ENCODE measurements at regions not wholly inside any gene's neighbourhood (a gene's known extent, or its start where the extent isn't known, plus 50 kb on each side); places are given as distances from the start of the nearest gene placed in this dataset.

DNA sequence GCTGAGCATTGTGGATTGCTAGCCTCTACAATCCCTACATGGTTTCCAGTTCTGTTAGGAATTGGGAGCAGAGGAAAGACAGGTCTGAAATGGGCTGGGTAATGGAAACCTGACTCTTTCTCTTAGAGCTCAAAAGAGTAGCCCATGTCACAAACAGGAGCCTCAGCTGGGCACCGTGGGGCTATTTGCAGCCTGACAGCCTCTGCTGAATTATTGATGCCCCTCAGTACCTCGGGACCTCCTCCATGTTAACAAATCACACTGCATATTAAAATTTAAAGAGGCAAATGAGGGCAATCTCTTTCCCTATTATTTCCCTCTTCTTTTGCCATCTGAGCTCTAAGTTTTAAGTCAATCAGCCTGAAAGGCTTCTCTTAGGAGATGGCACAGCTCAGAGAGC lies 157.1 kb downstream of the TSEN15 start:
- no peaks in the 10 kb centered on the region for H3K4me1 Mint-ChIP-seq (ENCODE audit: low read depth)
- no peak for DNase-seq
- no peaks in the 10 kb centered on the region for H3K36me3 Mint-ChIP-seq
- H3K27ac Mint-ChIP-seq, result no peak overlapping the region
- CTCF ChIA-PET, result no interaction called here
- peaks cover 4% of the 10 kb centered on the region for H3K27me3 Mint-ChIP-seq
- intact Hi-C loops (cut with micrococcal nuclease), result no loop called here
- no peak overlapping the region for H3K4me3 Mint-ChIP-seq
- POLR2A ChIA-PET, result no interaction called here
- no peaks in the 10 kb centered on the region for H3K9me3 Mint-ChIP-seq

DNA sequence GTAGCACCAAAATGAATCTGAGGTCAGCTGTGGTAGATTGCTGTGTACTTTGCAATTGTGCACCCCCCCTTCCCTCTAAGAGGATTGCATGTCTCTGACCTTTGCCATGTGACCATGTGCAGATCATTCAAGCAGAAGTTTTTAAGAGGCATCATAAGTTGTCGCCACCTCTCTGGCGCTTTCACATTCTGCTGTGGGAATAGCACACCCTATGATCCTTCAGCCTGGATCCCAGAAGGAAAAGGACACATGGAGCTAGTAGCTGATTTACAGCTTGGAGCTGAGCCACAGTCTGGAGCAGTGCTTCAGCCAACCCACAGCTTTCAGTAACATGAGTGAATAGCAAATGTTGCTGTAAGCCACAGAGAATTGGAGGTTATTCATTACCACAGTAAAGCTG lies 158.5 kb downstream of the TSEN15 start:
- ChIA-PET CTCF (no interaction called here), POLR2A (no interaction called here)
- peaks cover 8% of the 10 kb centered on the region for H3K27me3 Mint-ChIP-seq
- no peaks in the 10 kb centered on the region for H3K9me3 Mint-ChIP-seq
- DNase-seq, result no peak
- H3K4me3 Mint-ChIP-seq, result no peak overlapping the region
- H3K27ac Mint-ChIP-seq, result no peak overlapping the region
- H3K36me3 Mint-ChIP-seq, result no peaks in the 10 kb centered on the region
- H3K4me1 Mint-ChIP-seq (ENCODE audit: low read depth), result no peaks in the 10 kb centered on the region
- intact Hi-C loops (cut with micrococcal nuclease), result no loop called here

DNA sequence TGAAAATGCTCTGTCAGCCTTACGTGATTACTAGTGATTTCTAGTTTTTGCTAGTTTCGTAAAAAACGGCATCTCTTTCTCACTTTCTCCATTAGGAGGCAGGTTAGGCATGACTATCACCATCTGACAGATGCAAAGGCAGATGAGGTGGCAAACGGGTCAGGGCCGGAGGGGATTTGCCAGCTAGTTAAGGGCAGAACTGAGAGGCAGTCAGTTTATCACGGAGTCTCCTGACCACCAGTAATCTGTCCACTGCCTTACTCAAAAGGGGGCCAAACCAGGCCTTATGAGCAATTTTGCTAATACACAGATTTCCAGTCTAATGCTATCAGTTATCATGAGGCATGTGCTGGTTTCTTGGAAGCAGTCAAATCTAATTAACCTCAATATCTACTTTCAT lies 159.3 kb downstream of the TSEN15 start:
- H3K9me3 Mint-ChIP-seq, result no peaks in the 10 kb centered on the region
- intact Hi-C loops (cut with micrococcal nuclease), result no loop called here

DNA sequence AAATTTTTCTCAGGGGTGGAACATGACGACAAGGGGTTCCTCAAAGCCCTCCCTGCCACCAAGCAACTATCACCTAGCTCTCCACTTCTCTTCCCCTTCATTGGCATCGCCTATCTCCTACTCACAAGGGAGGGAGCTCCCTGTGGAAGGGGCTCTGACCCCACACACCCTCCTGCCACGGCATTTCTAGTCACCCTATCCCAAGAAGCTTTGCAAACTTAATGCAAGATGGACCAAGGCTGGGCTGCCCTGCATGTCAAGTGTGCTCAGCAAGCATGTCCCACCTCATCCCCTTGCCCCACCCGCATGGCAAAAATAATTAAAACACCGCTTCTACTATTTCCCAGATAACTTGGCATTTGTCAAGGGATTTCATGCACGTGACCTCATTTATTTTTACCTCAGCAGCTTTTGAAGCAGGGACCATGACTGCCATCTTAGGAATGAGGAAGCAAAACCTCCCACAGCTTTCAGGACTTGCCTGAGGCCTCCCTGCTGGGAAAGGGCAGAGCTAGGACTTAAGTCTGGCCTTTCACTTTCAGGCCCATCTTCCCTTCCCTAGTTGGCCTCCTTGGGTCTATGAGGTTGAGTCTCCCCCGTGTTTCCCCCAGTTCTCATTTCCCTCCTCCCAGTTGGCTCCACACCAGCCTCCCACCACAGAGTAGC lies 161.3 kb downstream of the TSEN15 start:
- DNase-seq, result no peak
- ChIA-PET CTCF (interaction anchor here (1.2 kb wide), 2 partner anchors 8 to 10 kb away, joined by 3 to 4 read pairs; no protein-coding TSS in a partner anchor), POLR2A (no interaction called here)
- H3K36me3 Mint-ChIP-seq, result no peaks in the 10 kb centered on the region
- H3K4me3 Mint-ChIP-seq, result no peak overlapping the region
- intact Hi-C loops (cut with micrococcal nuclease), result no loop called here
- no peaks in the 10 kb centered on the region for H3K4me1 Mint-ChIP-seq (ENCODE audit: low read depth)
- peaks cover 14% of the 10 kb centered on the region for H3K27me3 Mint-ChIP-seq
- H3K27ac Mint-ChIP-seq, result no peak overlapping the region
- no peaks in the 10 kb centered on the region for H3K9me3 Mint-ChIP-seq

More for the DNA sequence above, 159.3 kb downstream of the TSEN15 start:
- ChIA-PET CTCF (no interaction called here), POLR2A (no interaction called here)
- H3K27ac Mint-ChIP-seq, result no peak overlapping the region
- H3K4me1 Mint-ChIP-seq (ENCODE audit: low read depth), result no peaks in the 10 kb centered on the region
- H3K4me3 Mint-ChIP-seq, result no peak overlapping the region
- H3K27me3 Mint-ChIP-seq, result peaks cover 8% of the 10 kb centered on the region
- no peak for DNase-seq
- H3K36me3 Mint-ChIP-seq, result no peaks in the 10 kb centered on the region

DNA sequence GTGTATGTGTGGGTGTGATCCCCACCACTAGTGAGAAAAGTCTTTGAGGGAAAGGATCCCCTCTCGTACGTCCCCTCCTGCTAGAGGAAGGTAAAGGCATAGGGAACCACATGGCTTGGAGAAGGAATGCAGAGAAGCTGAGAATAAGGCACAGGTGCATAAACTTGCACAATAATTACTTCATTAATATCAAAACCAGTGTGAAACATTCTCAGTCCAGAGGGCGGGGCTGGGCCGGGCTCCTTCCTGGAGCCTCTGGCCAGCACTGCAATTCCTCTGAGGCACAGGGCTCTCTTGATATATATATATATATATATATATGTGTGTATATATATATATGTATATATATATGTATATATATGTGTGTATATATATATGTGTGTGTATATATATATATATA lies 162.6 kb downstream of the TSEN15 start:
- Mint-ChIP-seq H3K27ac (no peak overlapping the region), H3K4me3 (no peak overlapping the region), H3K36me3 (no peaks in the 10 kb centered on the region), H3K27me3 (peaks cover 10% of the 10 kb centered on the region), H3K9me3 (no peaks in the 10 kb centered on the region), H3K4me1 (ENCODE audit: low read depth) (no peaks in the 10 kb centered on the region)
- POLR2A ChIA-PET, result no interaction called here
- DNase-seq, result no peak
- intact Hi-C loops (cut with micrococcal nuclease), result no loop called here
- CTCF ChIA-PET, result no interaction called here

DNA sequence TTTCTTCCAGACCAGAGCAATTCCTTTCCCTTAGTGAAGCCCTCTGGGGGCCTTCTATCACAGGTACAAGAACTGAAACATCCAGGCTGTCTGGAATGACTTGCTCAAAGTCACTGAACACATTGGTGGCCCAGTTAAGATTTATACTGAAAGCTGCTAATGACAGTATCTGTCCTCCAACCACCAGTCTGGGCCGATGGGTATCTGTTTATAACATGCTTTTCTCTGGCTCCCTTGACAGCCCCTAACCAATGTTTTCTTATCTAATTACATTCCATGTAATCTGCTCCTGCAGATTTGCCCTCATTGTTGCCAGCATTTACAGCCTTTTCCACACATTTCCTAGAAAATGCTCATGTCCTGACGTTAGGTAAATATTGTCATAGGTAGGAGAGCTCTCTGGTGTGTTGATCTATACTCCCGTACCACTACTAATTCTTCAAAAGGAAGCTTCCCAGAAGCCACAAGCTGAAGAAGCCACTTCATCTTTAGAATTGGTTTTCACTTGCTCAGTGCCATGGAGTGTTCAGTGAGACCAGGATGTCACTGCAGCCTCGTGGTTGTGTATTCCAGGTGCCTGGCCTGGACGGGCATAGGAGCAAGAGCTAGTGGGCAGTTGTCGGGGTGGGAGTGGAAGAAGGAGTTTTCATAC lies 163.9 kb downstream of the TSEN15 start:
- no peaks in the 10 kb centered on the region for H3K4me1 Mint-ChIP-seq (ENCODE audit: low read depth)
- intact Hi-C loops (cut with micrococcal nuclease), result no loop called here
- H3K27me3 Mint-ChIP-seq, result peaks cover 10% of the 10 kb centered on the region
- DNase-seq, result no peak
- H3K9me3 Mint-ChIP-seq, result no peaks in the 10 kb centered on the region
- H3K36me3 Mint-ChIP-seq, result no peaks in the 10 kb centered on the region
- ChIA-PET POLR2A (no interaction called here), CTCF (interaction anchor here (0.6 kb wide), 1 partner anchor 134 kb away, joined by 5 read pairs; no protein-coding TSS in a partner anchor)
- H3K27ac Mint-ChIP-seq, result no peak overlapping the region
- no peak overlapping the region for H3K4me3 Mint-ChIP-seq

DNA sequence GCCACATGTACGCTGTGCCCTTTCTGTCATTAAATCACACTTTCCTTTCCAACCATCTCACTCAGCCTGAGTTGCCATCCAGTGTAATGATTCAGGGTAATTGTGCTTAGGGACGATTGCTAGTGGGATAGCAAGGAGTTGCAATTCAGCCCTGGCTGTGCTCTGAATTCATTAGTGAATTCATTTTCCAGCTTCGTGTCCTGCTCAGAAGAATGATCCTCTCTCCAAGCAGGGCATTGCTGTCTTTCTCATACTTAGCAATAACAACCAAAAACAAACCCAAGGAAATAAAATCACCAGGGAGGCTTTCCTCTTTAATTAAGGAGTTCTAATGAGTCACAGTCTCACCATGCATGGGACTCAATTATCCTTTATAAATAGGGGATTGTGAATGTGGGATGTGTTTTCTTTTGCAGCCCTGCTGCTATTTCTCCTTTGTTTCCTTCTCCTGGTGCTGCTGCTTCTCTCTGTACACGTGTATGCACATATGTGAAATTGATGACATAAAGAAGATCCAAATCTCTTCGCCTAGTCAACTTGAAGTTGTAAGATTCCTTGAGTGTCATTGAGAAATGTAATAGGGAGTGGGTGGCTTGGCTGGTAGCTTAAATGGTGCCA lies 167.0 kb downstream of the TSEN15 start:
- Mint-ChIP-seq H3K9me3 (no peaks in the 10 kb centered on the region), H3K27ac (no peak overlapping the region), H3K36me3 (no peaks in the 10 kb centered on the region), H3K4me3 (no peak overlapping the region), H3K4me1 (ENCODE audit: low read depth) (no peaks in the 10 kb centered on the region), H3K27me3 (peaks cover 10% of the 10 kb centered on the region)
- CTCF ChIA-PET, result interaction anchor here (0.7 to 1.1 kb wide), 2 partner anchors 159 to 847 kb away, joined by 3 read pairs; no protein-coding TSS in a partner anchor
- intact Hi-C loops (cut with micrococcal nuclease), result no loop called here
- no peak for DNase-seq
- POLR2A ChIA-PET, result no interaction called here

DNA sequence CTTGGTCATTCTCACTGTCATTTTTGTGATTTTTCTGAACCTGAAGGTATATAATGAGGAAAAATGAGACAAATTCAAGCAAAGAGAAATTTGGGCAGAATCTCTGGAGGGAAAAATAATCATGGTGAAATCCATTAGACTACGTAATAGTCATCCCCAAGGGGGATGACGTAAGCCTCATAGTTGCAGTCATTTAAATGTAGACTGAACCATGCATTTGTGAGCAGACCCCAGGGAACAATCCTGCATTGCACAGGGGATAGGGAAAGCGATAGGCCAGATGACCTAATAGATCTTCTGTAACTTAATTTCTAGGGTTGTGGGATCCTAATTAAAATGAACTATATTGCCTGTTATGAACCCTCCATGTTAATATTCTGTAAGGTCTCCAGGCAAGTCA lies 167.4 kb upstream of the C1orf21 start:
- Mint-ChIP-seq H3K27ac (no peak overlapping the region), H3K36me3 (no peaks in the 10 kb centered on the region), H3K9me3 (no peaks in the 10 kb centered on the region), H3K4me3 (no peak overlapping the region), H3K4me1 (ENCODE audit: low read depth) (no peaks in the 10 kb centered on the region), H3K27me3 (peaks cover 6% of the 10 kb centered on the region)
- DNase-seq, result no peak
- POLR2A ChIA-PET, result no interaction called here
- CTCF ChIA-PET, result interaction anchor here (0.7 to 3.9 kb wide), 3 partner anchors 141 to 846 kb away, joined by 3 to 30 read pairs (median 3); no protein-coding TSS in a partner anchor
- intact Hi-C loops (cut with micrococcal nuclease), result no loop called here

DNA sequence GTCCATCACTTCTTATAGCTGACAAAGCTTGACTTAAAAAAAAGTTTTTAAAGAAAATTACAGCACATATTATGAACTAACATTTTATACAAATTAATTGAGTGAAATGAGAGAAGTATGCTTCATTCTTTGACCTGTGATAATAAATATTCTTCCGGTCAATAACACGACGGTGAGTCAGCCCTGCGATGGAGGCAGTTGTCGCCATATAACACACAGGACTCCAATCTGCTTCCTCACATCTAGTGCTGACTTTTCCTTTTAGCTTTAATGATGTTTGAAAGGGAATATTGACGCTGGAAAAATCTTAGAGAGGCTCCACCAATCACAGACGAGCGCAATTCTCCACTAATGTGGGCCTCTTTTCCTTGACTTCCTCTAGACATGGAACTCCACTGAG lies 166.9 kb upstream of the C1orf21 start:
- Mint-ChIP-seq H3K9me3 (no peaks in the 10 kb centered on the region), H3K36me3 (no peaks in the 10 kb centered on the region), H3K27ac (no peak overlapping the region), H3K4me1 (ENCODE audit: low read depth) (no peaks in the 10 kb centered on the region), H3K4me3 (no peak overlapping the region), H3K27me3 (peaks cover 6% of the 10 kb centered on the region)
- ChIA-PET POLR2A (no interaction called here), CTCF (interaction anchor here (1.1 to 3.9 kb wide), 3 partner anchors 8 to 160 kb away, joined by 3 to 30 read pairs (median 3); no protein-coding TSS in a partner anchor)
- intact Hi-C loops (cut with micrococcal nuclease), result loop anchor here (5.0 to 10.0 kb wide), 3 partner anchors 58 to 445 kb away; no protein-coding TSS in a partner anchor
- no peak for DNase-seq

DNA sequence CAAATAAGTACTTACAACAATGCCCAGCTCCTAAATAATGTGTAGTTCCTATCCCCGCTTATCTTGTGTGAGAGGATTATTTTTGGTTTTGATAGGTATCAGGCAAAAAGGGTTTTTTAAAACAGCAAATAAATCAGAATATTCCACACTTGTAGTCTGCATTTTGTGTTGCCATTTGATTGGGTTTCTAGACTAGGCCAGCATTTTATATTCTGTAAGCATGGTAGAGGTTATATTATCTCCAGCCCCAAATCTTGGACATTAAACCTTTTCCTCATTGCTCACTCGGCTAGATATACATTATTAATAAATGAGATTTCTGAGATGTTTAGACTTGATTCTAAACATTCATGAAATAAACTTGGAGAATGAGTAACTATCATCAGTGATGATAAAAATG lies 165.7 kb upstream of the C1orf21 start:
- CTCF ChIA-PET, result interaction anchor here (0.7 to 3.9 kb wide), 9 partner anchors 9 to 566 kb away, joined by 3 to 30 read pairs (median 4); partner anchors contain the start of gene TSEN15
- H3K27ac Mint-ChIP-seq, result no peak overlapping the region
- no peaks in the 10 kb centered on the region for H3K9me3 Mint-ChIP-seq
- intact Hi-C loops (cut with micrococcal nuclease), result loop anchor here (5.0 to 10.0 kb wide), 3 partner anchors 59 to 444 kb away; no protein-coding TSS in a partner anchor
- H3K4me3 Mint-ChIP-seq, result no peak overlapping the region
- no peak for DNase-seq
- H3K4me1 Mint-ChIP-seq (ENCODE audit: low read depth), result no peaks in the 10 kb centered on the region
- POLR2A ChIA-PET, result no interaction called here
- peaks cover 5% of the 10 kb centered on the region for H3K27me3 Mint-ChIP-seq
- no peaks in the 10 kb centered on the region for H3K36me3 Mint-ChIP-seq

DNA sequence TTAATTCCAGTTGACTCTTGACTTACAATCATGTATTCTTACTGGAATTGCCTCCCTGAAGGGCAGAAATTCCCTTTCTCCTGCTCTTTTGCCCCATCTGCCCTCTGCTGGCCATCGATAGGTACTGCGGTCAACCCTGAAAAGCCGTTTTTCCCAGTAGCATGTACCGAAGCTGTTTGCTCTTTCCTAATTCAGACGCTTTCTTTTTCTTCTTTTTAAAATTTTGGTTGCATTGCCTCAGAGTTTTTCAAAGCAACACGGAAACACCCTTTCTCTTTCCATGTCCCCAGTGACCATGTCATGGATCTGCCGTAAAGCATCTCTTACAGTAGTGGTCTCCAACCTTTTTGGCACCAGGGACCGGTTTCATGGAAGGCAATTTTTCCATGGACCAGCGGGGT lies 164.2 kb upstream of the C1orf21 start:
- Mint-ChIP-seq H3K27ac (no peak overlapping the region), H3K4me1 (ENCODE audit: low read depth) (no peaks in the 10 kb centered on the region), H3K9me3 (no peaks in the 10 kb centered on the region), H3K36me3 (no peaks in the 10 kb centered on the region), H3K4me3 (no peak overlapping the region), H3K27me3 (no peaks in the 10 kb centered on the region)
- POLR2A ChIA-PET, result interaction anchor here (0.6 kb wide), 1 partner anchor 108 kb away, joined by 3 read pairs; no protein-coding TSS in a partner anchor
- intact Hi-C loops (cut with micrococcal nuclease), result loop anchor here (1.0 to 10.0 kb wide), 6 partner anchors 60 to 568 kb away; no protein-coding TSS in a partner anchor
- peak; percentile 47 for DNase-seq
- CTCF ChIA-PET, result interaction anchor here (0.6 to 3.9 kb wide), 21 partner anchors 10 to 567 kb away, joined by 3 to 30 read pairs (median 4); partner anchors contain the start of gene TSEN15

DNA sequence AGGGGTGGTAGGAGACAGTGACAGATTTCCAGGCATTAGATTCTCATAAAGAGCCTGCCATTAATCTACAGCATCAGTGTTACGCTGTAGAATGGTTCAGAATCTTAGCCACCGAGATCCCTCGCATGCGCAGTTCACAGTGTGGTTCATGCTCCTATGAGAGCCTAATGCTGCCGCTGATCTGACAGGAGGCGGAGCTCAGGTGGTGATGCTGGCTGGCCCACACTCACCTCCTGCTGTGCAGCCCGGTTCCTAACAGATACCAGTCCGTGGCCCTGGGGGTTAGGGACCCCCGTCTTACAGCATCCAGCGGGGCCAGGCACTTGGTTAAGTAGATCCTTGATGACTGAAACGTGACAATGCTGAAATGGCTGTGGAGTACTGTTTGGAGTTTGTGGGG lies 163.6 kb upstream of the C1orf21 start:
- H3K9me3 Mint-ChIP-seq, result no peaks in the 10 kb centered on the region
- intact Hi-C loops (cut with micrococcal nuclease), result loop anchor here (2.0 to 10.0 kb wide), 4 partner anchors 61 to 568 kb away; no protein-coding TSS in a partner anchor
- no peak for DNase-seq
- ChIA-PET CTCF (interaction anchor here (0.7 to 3.9 kb wide), 16 partner anchors 10 to 307 kb away, joined by 3 to 30 read pairs (median 4); partner anchors contain the start of gene TSEN15), POLR2A (interaction anchor here (0.6 kb wide), 1 partner anchor 108 kb away, joined by 3 read pairs; no protein-coding TSS in a partner anchor)
- no peaks in the 10 kb centered on the region for H3K4me1 Mint-ChIP-seq (ENCODE audit: low read depth)
- H3K4me3 Mint-ChIP-seq, result no peak overlapping the region
- H3K27me3 Mint-ChIP-seq, result no peaks in the 10 kb centered on the region
- H3K27ac Mint-ChIP-seq, result no peak overlapping the region
- no peaks in the 10 kb centered on the region for H3K36me3 Mint-ChIP-seq
